Fibroblast of mammary gland (primary cell): ENCODE measurements at regions not wholly inside any gene's neighbourhood (a gene's known extent, or its start where the extent isn't known, plus 50 kb on each side); places are given as distances from the start of the nearest gene placed in this dataset.
A peak's percentile ranks its signal among the peaks of the same experiment; 100 is the strongest.

Source experiments
- DNase-seq: peaks from one replicate; pipeline ENCODE4 v3.0.0-alpha.2; 2010; ENCODE audit warnings: low read depth
- H3K4me3 ChIP-seq: 2 replicates; pipeline ENCODE4 v1.5.1; 2011; ENCODE audit warnings: low read depth, mild to moderate bottlenecking, low read length, moderate library complexity; ENCODE audit not compliant: control insufficient read depth
- CTCF ChIP-seq: conservative IDR thresholded peaks from 2 replicates; pipeline ENCODE4 v1.5.1; 2011; ENCODE audit warnings: low read depth, low read length, inconsistent platforms; ENCODE audit not compliant: control insufficient read depth, insufficient read depth

- DNase-seq, result no peak
- no peak overlapping the region for H3K4me3 ChIP-seq
- TF ChIP-seq CTCF, result no peak
These were observed 54.6 kb downstream of the ARL4A start for GRCh38 chr7:12741951-12742575.

GRCh38 chr7:12746211-12746610 is 58.8 kb downstream of the ARL4A start:
- no peak for DNase-seq

GRCh38 chr7:12747687-12748306 is 60.4 kb downstream of the ARL4A start:
- no peak overlapping the region for H3K4me3 ChIP-seq
- no peak for TF ChIP-seq CTCF
- DNase-seq, result peak; percentile 67

More at GRCh38 chr7:12746211-12746610, 58.8 kb downstream of the ARL4A start:
- no peak overlapping the region for H3K4me3 ChIP-seq
- no peak for TF ChIP-seq CTCF

GRCh38 chr7:12749069-12749468 is 61.6 kb downstream of the ARL4A start:
- TF ChIP-seq CTCF, result no peak
- H3K4me3 ChIP-seq, result no peak overlapping the region
- DNase-seq, result no peak

GRCh38 chr7:12749746-12750145 is 62.3 kb downstream of the ARL4A start:
- H3K4me3 ChIP-seq, result no peak overlapping the region
- no peak for DNase-seq
- TF ChIP-seq CTCF, result no peak

GRCh38 chr7:12751764-12752163 is 64.3 kb downstream of the ARL4A start:
- H3K4me3 ChIP-seq, result no peak overlapping the region
- no peak for DNase-seq
- no peak for TF ChIP-seq CTCF

GRCh38 chr7:12754179-12754578 is 66.7 kb downstream of the ARL4A start:
- no peak overlapping the region for H3K4me3 ChIP-seq
- DNase-seq, result peak; percentile 35
- TF ChIP-seq CTCF, result no peak
